ENCODE measurements at regions not wholly inside any gene's neighbourhood (a gene's known extent, or its start where the extent isn't known, plus 50 kb on each side); places are given as distances from the start of the nearest gene placed in this dataset.

DNA sequence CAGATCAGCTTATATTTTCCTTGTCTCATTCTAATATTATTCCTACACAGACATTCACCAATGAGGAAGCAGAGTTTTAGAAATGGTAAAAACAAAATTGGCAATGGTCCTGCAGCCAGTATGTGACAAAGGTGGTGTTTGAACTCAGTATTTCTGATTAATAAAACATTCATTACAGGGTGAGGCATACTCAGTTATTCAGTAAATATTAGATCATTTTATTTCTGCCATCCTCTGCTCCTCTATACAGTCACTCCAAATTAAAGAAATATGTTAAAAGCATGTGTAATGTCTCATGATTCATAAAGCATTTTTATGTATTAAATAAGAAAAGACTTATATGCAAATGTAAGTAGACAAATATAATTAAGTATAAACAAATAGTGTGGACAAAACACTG, 684.6 kb upstream of the ACO1 start:
- H2AFZ ChIP-seq (ENCODE audit: low read depth, low read length) = no peak overlapping the region
- DNase-seq (ENCODE audit: low read depth, low spot score) (no peak), FAIRE-seq (no peak)
- no peak overlapping the region for H3K9ac ChIP-seq (replicated peaks; ENCODE audit: extremely low read depth, insufficient read depth, low read length)
- TF ChIP-seq POLR2AphosphoS5 (IDR thresholded peaks at IDR 0.05; ENCODE audit: insufficient read depth, low read depth, low read length) (no peak), POLR2A (IDR thresholded peaks at IDR 0.05; ENCODE audit: low read depth, low read length) (no peak), EZH2 (IDR thresholded peaks at IDR 0.05; ENCODE audit: borderline replicate concordance, low read depth, low read length, severe bottlenecking) (no peak), FOS (IDR thresholded peaks at IDR 0.05; ENCODE audit: borderline replicate concordance, insufficient read depth, low read length) (no peak), GATA2 (IDR thresholded peaks at IDR 0.05; ENCODE audit: insufficient read depth, insufficient read length, low read depth, low read length) (no peak)
- ChIA-PET POLR2A (no interaction called here), CTCF (no interaction called here)
- H3K79me2 ChIP-seq (ENCODE audit: control insufficient read depth, insufficient read depth, low read length) = no peaks in the 10 kb centered on the region
- dilution Hi-C loops (cut with MboI; ENCODE audit: extremely low pct_ligation_motif_present, low sequenced_read_pairs) = no loop called here
- H3K4me3 ChIP-seq (replicated peaks in 1 of 3; ENCODE audit: insufficient read depth in 1 of 3, low read depth in 1 of 3, low read length in 3 of 3) = no peak overlapping the region
- BruUV-seq (replicated peaks) = no TSS peak
- no peaks in the 10 kb centered on the region for H3K36me3 ChIP-seq (ENCODE audit: control insufficient read depth in 2 of 2, extremely low read depth in 1 of 2, insufficient read depth in 2 of 2, low read length in 2 of 2)
- H3K4me1 ChIP-seq (ENCODE audit: control insufficient read depth, extremely low read depth, insufficient read depth, low read length) = no peaks in the 10 kb centered on the region
- no peak overlapping the region for H3K4me2 ChIP-seq (ENCODE audit: insufficient read depth, low read length)
- H3K27ac ChIP-seq (ENCODE audit: insufficient read depth, low read depth, low read length) = no peak overlapping the region
- H3K27me3 ChIP-seq (ENCODE audit: control insufficient read depth in 2 of 2, insufficient read depth in 2 of 2, low read length in 2 of 2) = no peaks in the 10 kb centered on the region
- no peaks in the 10 kb centered on the region for H3K9me3 ChIP-seq (replicated peaks; ENCODE audit: control insufficient read depth, insufficient read depth, low read length)
- intact Hi-C loops (cut with micrococcal nuclease) = no loop called here
- H4K20me1 ChIP-seq (replicated peaks; ENCODE audit: control insufficient read depth, extremely low read depth, insufficient read depth, low read length) = no peaks in the 10 kb centered on the region
- no peaks in the 10 kb centered on the region for H3K9me1 ChIP-seq (replicated peaks; ENCODE audit: control insufficient read depth, extremely low read depth, insufficient read depth, low read length)

GRCh38 chr9:31700252-31701045, 684.0 kb upstream of the ACO1 start:
- Histone ChIP-seq H3K27ac (ENCODE audit: insufficient read depth, low read depth, low read length) (no peak overlapping the region), H3K4me1 (ENCODE audit: control insufficient read depth, extremely low read depth, insufficient read depth, low read length) (no peaks in the 10 kb centered on the region), H3K4me2 (ENCODE audit: insufficient read depth, low read length) (no peak overlapping the region), H2AFZ (ENCODE audit: low read depth, low read length) (no peak overlapping the region), H3K9me1 (replicated peaks; ENCODE audit: control insufficient read depth, extremely low read depth, insufficient read depth, low read length) (no peaks in the 10 kb centered on the region), H3K36me3 (ENCODE audit: control insufficient read depth in 2 of 2, extremely low read depth in 1 of 2, insufficient read depth in 2 of 2, low read length in 2 of 2) (no peaks in the 10 kb centered on the region), H3K27me3 (ENCODE audit: control insufficient read depth in 2 of 2, insufficient read depth in 2 of 2, low read length in 2 of 2) (no peaks in the 10 kb centered on the region), H3K79me2 (ENCODE audit: control insufficient read depth, insufficient read depth, low read length) (no peaks in the 10 kb centered on the region), H3K9ac (replicated peaks; ENCODE audit: extremely low read depth, insufficient read depth, low read length) (no peak overlapping the region), H3K4me3 (replicated peaks in 1 of 3; ENCODE audit: insufficient read depth in 1 of 3, low read depth in 1 of 3, low read length in 3 of 3) (no peak overlapping the region), H4K20me1 (replicated peaks; ENCODE audit: control insufficient read depth, extremely low read depth, insufficient read depth, low read length) (no peaks in the 10 kb centered on the region), H3K9me3 (replicated peaks; ENCODE audit: control insufficient read depth, insufficient read depth, low read length) (no peaks in the 10 kb centered on the region)
- intact Hi-C loops (cut with micrococcal nuclease) (no loop called here), dilution Hi-C loops (cut with MboI; ENCODE audit: extremely low pct_ligation_motif_present, low sequenced_read_pairs) (no loop called here)
- TF ChIP-seq, protein P1, sequence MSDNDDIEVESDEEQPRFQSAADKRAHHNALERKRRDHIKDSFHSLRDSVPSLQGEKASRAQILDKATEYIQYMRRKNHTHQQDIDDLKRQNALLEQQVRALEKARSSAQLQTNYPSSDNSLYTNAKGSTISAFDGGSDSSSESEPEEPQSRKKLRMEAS (IDR thresholded peaks at IDR 0.05; ENCODE audit: insufficient read depth, insufficient read length) = no peak
- TF ChIP-seq POLR2A (IDR thresholded peaks at IDR 0.05; ENCODE audit: low read depth, low read length) = no peak
- no peak for TF ChIP-seq POLR2AphosphoS5 (IDR thresholded peaks at IDR 0.05; ENCODE audit: insufficient read depth, low read depth, low read length)
- no peak for TF ChIP-seq JUN (IDR thresholded peaks at IDR 0.05; ENCODE audit: borderline replicate concordance, insufficient read depth, insufficient read length, low read depth)
- no peak for TF ChIP-seq CTCF (IDR thresholded peaks at IDR 0.05; ENCODE audit: extremely low read depth in 1 of 2, insufficient read depth in 1 of 2, low read depth in 1 of 2, low read length in 2 of 2)
- TF ChIP-seq EZH2 (IDR thresholded peaks at IDR 0.05; ENCODE audit: borderline replicate concordance, low read depth, low read length, severe bottlenecking) = no peak
- TF ChIP-seq FOS (IDR thresholded peaks at IDR 0.05; ENCODE audit: borderline replicate concordance, insufficient read depth, low read length) = no peak
- no peak for TF ChIP-seq MYC (IDR thresholded peaks at IDR 0.05; ENCODE audit: low read depth, low read length)
- no peak for TF ChIP-seq GATA2 (IDR thresholded peaks at IDR 0.05; ENCODE audit: insufficient read depth, insufficient read length, low read depth, low read length)
- no TSS peak for BruUV-seq (replicated peaks)
- no peak for DNase-seq (ENCODE audit: low read depth, low spot score)
- POLR2A ChIA-PET = no interaction called here
- FAIRE-seq = no peak
- CTCF ChIA-PET = interaction anchor here (2.5 kb wide), 1 partner anchor 12 kb away, joined by 7 read pairs; no protein-coding TSS in a partner anchor
